Skeletal muscle satellite cell (primary cell): ENCODE measurements at regions not wholly inside any gene's neighbourhood (a gene's known extent, or its start where the extent isn't known, plus 50 kb on each side); places are given as distances from the start of the nearest gene placed in this dataset.
"Not testable (repeated sequence)": the region's sequence is repeated elsewhere in the genome, so short reads cannot be mapped to it uniquely, and the experiment has no call there.

Experiments used
- H3K27me3 ChIP-seq: 2 replicates; pipeline ENCODE4 v1.7.0; 2013; ENCODE audit warnings: low read length; ENCODE audit not compliant: control insufficient read depth, insufficient read depth
- H3K36me3 ChIP-seq: 2 replicates; pipeline ENCODE4 v1.7.0; 2013; ENCODE audit warnings: mild to moderate bottlenecking, control low read depth, low read length; ENCODE audit not compliant: insufficient read depth
- H3K4me1 ChIP-seq: 2 replicates; pipeline ENCODE4 v1.7.0; 2013; ENCODE audit warnings: low read length; ENCODE audit not compliant: control insufficient read depth, insufficient read depth
- H3K4me2 ChIP-seq: 2 replicates; pipeline ENCODE4 v1.7.0; 2013; ENCODE audit warnings: mild to moderate bottlenecking, low read length
- H3K4me3 ChIP-seq: 2 replicates; pipeline ENCODE4 v1.7.0; 2013; ENCODE audit warnings: low read length
- H3K9ac ChIP-seq: 2 replicates; pipeline ENCODE4 v1.7.0; 2013; ENCODE audit warnings: mild to moderate bottlenecking, low read depth, low read length, moderate library complexity
- H3K9me3 ChIP-seq: replicated peaks from 2 replicates; pipeline ENCODE4 v1.7.0; 2013; ENCODE audit warnings: mild to moderate bottlenecking, control low read depth, low read length

DNA sequence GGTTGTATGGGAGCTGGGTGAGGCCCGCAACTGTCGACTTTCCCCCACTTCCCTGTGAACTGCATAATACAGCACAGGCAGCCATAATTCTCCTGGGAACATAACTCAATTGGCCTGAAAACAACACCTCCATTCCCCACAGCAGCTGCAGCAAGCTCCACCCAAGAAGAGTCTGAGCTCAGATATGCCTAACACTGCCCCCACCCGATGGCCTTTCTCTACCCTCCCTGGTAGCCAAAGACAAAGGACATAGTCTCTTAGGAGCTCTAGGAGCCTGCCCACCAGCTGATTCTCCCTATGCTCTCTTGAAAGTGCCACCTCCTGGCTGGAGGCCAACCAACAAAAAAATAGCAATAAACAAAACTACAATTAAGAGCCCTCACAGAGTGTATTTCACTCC, 542.7 kb upstream of the LMO3 start:
- Histone ChIP-seq H3K4me1 (no peaks in the 10 kb centered on the region), H3K36me3 (no peaks in the 10 kb centered on the region), H3K9me3 (no peaks in the 10 kb centered on the region), H3K27me3 (no peaks in the 10 kb centered on the region), H3K4me2 (no peak overlapping the region), H3K4me3 (no peak overlapping the region), H3K9ac (no peak overlapping the region)

DNA sequence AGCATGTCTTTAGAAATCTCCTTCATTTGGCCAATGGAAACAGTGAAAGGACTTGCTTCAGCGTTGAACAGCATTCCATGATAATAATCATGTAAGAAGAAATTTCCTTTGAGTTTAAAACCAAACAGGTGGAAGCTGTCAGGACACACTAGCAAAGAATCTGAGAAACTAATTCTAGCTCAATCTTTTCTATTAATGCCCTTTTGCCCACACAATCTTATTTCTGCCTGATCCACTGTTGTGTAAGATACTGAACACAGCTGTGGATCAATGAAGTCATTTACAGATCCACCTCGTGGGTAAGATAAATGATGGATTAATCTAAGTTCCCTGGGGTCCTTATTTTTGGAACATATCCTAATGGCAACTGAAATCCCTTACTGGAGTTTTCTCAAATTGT, 536.9 kb upstream of the LMO3 start:
- Histone ChIP-seq H3K27me3 (no peaks in the 10 kb centered on the region), H3K36me3 (no peaks in the 10 kb centered on the region), H3K9me3 (no peaks in the 10 kb centered on the region), H3K4me1 (no peaks in the 10 kb centered on the region), H3K4me3 (no peak overlapping the region), H3K4me2 (no peak overlapping the region), H3K9ac (no peak overlapping the region)

DNA sequence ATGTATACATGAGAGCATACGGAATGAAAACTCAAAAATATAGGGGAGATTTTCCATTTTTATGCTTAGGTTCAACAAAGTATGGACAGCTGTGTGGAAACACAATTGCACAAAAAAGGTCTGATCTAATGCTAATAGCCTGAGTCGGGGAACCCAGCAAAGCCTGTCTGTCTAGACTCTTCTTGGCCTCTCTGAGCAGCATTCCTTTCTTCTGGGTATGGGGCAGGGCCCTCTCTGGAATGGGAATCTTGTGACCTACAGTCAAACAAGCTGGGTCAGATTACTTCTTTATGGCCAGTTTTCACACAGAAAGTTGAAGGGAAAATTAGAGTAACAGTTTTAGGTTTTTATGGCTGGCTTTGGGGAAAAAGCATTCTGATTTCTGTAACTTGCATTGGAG, 534.0 kb upstream of the LMO3 start:
- no peak overlapping the region for H3K9ac ChIP-seq
- no peak overlapping the region for H3K4me2 ChIP-seq
- no peaks in the 10 kb centered on the region for H3K27me3 ChIP-seq
- no peaks in the 10 kb centered on the region for H3K4me1 ChIP-seq
- H3K4me3 ChIP-seq, result no peak overlapping the region
- no peaks in the 10 kb centered on the region for H3K36me3 ChIP-seq
- no peaks in the 10 kb centered on the region for H3K9me3 ChIP-seq

DNA sequence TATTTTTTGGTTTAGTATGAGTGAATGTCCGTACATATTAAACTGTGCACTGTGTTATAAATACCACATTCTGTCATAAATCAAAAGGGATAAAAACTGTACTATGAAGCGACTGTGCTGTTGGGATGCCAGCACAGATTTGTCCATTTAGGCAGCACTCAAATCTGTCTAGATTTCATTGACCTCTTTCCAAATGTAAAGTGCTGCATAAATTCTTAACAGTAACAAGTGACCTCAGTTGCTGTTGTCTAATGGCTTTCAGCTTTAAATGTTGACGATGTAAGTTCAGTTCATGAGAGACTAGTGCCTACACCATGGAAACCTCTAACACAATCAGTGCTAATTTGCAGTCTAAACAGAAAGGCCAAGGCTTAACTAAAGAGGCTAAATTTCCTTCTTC, 531.4 kb upstream of the LMO3 start:
- Histone ChIP-seq H3K9ac (no peak overlapping the region), H3K36me3 (no peaks in the 10 kb centered on the region), H3K4me3 (no peak overlapping the region), H3K27me3 (no peaks in the 10 kb centered on the region), H3K4me2 (no peak overlapping the region), H3K9me3 (no peaks in the 10 kb centered on the region), H3K4me1 (no peaks in the 10 kb centered on the region)

DNA sequence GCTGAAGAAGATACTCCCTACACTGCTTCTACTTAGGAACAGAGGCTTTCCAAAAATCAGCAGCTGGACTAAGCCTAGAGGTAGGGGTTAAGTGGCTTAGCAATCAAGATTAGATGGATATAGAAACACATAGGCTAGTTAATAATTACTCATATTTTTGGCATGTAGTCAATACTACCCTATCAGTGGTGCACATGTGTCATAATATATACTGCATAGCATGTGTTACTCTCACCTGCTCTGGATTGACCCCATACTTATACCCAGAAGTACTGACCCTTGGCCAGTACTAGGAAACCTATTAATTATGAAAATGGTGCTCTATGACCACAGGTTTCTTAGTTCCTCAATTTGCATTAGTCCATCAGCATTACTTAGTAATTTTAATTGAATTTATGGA, 528.4 kb upstream of the LMO3 start:
- no peak overlapping the region for H3K4me3 ChIP-seq
- H3K9me3 ChIP-seq, result no peaks in the 10 kb centered on the region
- H3K4me1 ChIP-seq, result no peaks in the 10 kb centered on the region
- no peaks in the 10 kb centered on the region for H3K27me3 ChIP-seq
- no peak overlapping the region for H3K4me2 ChIP-seq
- no peaks in the 10 kb centered on the region for H3K36me3 ChIP-seq
- H3K9ac ChIP-seq, result no peak overlapping the region

DNA sequence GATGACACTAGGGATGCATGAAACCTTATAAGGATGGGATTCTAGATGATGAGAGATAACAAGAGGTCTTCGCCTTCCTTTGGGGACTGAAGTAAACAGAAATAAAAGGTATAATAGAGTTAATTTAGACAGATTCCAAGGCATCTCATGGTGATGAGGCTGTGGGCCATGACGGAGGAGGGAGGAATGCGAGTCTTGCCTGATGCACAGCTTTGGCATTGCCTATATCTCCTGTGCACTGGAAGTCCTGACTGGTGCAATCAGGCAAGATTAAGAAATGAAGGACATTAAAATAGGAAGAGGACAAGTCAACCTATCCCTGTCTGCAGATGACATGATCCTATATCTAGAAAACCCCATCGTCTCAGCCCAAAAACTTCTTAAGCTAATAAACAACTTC, 526.4 kb upstream of the LMO3 start:
- Histone ChIP-seq H3K27me3 (no peaks in the 10 kb centered on the region), H3K4me2 (no peak overlapping the region), H3K9ac (no peak overlapping the region), H3K4me1 (no peaks in the 10 kb centered on the region), H3K4me3 (no peak overlapping the region), H3K36me3 (no peaks in the 10 kb centered on the region), H3K9me3 (no peaks in the 10 kb centered on the region)

DNA sequence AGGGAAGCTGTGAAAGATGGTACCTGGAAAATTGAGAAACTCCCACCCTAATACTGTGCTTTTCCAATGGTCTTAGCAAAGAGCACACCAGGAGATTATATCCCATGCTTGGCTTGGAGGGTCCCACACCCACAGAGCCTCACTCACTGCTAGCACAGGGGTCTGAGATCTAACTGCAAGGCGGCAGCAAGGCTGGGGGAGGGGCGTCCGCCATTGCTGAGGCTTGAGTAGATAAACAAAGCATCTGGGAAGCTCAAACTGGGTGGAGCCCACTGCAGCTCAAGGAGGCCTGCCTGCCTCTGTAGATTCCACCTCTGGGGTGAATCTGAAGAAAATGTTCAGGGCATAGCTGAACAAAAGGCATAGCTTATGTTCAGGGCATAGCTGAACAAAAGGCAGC, 510.6 kb upstream of the LMO3 start:
- H3K4me3 ChIP-seq, H3K27me3 ChIP-seq, H3K36me3 ChIP-seq, H3K4me2 ChIP-seq, H3K9ac ChIP-seq, H3K4me1 ChIP-seq, H3K9me3 ChIP-seq: not testable (repeated sequence)

DNA sequence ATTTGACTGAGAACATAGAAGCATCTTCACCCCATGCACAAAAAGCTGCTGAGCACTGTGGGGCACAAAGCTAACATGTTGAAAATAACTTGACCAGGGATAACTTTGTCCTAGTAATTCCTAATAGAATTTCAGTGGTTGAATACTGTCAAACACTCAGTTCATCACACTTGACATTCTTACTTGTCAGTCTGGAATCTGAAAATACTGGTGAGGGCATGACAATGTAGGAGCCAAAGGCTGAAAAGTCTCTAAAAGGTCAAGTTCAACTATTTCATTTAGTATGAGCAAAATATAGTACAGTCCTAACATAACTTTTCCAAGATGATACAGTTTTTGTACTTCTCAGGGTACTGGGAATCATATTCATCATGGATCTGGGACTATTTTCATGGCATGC, 504.4 kb upstream of the LMO3 start:
- no peaks in the 10 kb centered on the region for H3K36me3 ChIP-seq
- H3K4me3 ChIP-seq, result no peak overlapping the region
- H3K9ac ChIP-seq, result no peak overlapping the region
- H3K4me1 ChIP-seq, result no peaks in the 10 kb centered on the region
- H3K9me3 ChIP-seq, result no peaks in the 10 kb centered on the region
- H3K27me3 ChIP-seq, result no peaks in the 10 kb centered on the region
- no peak overlapping the region for H3K4me2 ChIP-seq

DNA sequence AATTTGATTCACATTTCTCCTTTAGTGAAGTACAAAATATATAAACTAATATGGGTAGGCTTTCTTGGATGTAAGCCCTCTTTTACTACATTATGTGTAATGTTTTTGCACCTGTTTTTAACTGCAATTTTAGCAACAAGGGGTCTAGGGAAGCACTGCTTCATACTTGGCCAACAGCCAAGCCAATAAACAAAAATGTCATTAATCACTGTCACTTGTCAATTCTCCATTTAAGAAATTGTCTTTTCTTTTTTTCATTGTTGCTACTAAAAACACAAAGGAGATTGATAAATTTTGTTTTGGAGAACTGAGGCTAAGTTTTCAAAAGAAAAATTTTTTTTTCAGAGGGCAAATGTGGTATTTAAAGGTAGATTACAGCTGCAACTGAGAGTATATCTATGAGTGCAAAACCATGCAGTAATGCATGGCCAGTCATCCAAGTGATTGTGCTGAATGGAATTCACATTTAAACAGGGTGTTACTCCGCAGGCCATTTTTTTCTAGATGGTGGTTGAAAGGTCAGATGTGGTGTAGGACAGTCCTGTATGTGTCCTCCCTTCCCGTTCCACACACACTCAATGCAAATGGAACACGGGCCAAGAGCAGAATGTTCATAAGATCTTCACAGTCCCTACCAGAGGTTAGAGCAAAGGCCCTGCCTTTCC, 503.0 kb upstream of the LMO3 start:
- Histone ChIP-seq H3K27me3 (no peaks in the 10 kb centered on the region), H3K4me1 (no peaks in the 10 kb centered on the region), H3K36me3 (no peaks in the 10 kb centered on the region), H3K9me3 (no peaks in the 10 kb centered on the region), H3K4me2 (no peak overlapping the region), H3K9ac (no peak overlapping the region), H3K4me3 (no peak overlapping the region)

DNA sequence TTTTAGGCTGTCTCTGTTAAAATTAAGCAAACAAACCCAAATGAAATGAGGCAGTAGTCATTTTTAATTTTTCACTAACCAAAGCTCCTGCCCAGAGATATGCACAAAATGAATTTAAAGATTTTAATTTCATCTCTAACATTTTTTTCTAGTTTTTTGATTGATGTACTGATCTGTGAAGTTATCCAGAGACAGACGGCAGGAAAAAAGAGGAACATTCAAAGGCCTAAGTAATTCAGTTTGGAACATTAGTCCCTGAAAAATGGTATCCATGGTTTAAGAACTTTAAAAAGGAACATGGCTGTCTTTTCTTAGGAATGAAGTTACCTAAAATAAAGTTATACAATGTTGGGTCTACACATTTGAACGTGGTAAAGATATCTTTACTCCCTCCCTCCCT, 498.8 kb upstream of the LMO3 start:
- H3K4me2 ChIP-seq, result no peak overlapping the region
- no peak overlapping the region for H3K9ac ChIP-seq
- H3K9me3 ChIP-seq, result no peaks in the 10 kb centered on the region
- no peak overlapping the region for H3K4me3 ChIP-seq
- H3K27me3 ChIP-seq, result no peaks in the 10 kb centered on the region
- no peaks in the 10 kb centered on the region for H3K36me3 ChIP-seq
- H3K4me1 ChIP-seq, result no peaks in the 10 kb centered on the region

DNA sequence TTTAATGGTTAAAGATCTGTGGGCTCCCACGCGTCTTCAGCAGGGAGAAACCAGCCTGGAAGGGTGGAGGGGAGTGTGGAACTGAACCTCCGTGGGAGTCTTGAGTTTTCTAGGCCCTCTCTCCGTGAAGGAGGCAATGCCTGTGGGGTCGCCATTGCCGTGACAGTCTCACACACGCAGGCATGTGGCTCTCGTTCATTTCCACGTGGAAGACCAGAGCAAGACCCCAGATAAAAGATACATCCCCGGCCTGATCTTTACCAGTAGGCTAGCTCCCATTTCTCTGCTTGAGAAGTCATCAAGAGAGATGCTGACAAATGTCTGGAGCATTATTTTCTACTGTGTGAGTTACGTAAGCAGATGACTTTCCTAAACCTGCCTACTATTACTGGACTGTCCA, 491.7 kb upstream of the LMO3 start:
- Histone ChIP-seq H3K4me2 (no peak overlapping the region), H3K9me3 (no peaks in the 10 kb centered on the region), H3K4me3 (no peak overlapping the region), H3K9ac (no peak overlapping the region), H3K36me3 (no peaks in the 10 kb centered on the region), H3K4me1 (no peaks in the 10 kb centered on the region), H3K27me3 (no peaks in the 10 kb centered on the region)

DNA sequence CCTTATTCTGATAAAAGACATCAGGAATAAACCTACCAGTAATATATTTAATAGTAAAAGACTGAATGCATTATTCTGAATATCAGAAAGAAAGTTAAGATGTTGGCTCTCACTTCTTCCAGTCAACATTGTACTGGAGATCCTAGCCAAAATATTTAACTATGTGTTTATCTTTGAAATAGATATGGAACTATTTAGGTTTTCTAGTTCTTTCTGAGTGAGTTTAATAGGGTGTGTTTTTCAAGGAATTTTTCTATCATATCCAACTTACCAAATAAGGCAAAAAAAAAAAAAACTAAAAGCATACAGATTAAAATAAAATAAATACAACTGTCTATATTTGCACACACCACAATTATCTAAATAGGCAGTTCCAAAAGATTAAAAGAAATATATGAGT, 478.9 kb upstream of the LMO3 start:
- Histone ChIP-seq H3K9ac (no peak overlapping the region), H3K4me1 (no peaks in the 10 kb centered on the region)

More for the DNA sequence above, 478.9 kb upstream of the LMO3 start:
- H3K36me3 ChIP-seq, result no peaks in the 10 kb centered on the region
- no peak overlapping the region for H3K4me2 ChIP-seq
- H3K27me3 ChIP-seq, result no peaks in the 10 kb centered on the region
- no peak overlapping the region for H3K4me3 ChIP-seq
- no peaks in the 10 kb centered on the region for H3K9me3 ChIP-seq
